Smooth muscle cell (in vitro differentiated cells): ENCODE measurements at regions not wholly inside any gene's neighbourhood (a gene's known extent, or its start where the extent isn't known, plus 50 kb on each side); places are given as distances from the start of the nearest gene placed in this dataset.

Source experiments
- DNase-seq: peaks from one replicate; lab custom pipeline; 2025; ENCODE audit not compliant: unreplicated experiment; lab: John Stamatoyannopoulos, UW
- H2AFZ ChIP-seq: fragments of 200-600 bp; sonication (generic); 2 replicates; pipeline ENCODE4 v1.6.0; 2016; ENCODE audit warnings: antibody characterized with exemption, low read depth, mild to moderate bottlenecking
- H3F3A ChIP-seq: fragments of 200-600 bp; sonication (generic); 2 replicates; pipeline ENCODE4 v1.6.0; 2017; ENCODE audit warnings: antibody characterized with exemption, low read depth
- H3K27ac ChIP-seq: fragments of 200-600 bp; sonication (generic); 2 replicates; pipeline ENCODE4 v1.5.1; 2016; ENCODE audit warnings: low read depth, mild to moderate bottlenecking
- H3K27me3 ChIP-seq: fragments of 200-600 bp; sonication (generic); 2 replicates; pipeline ENCODE4 v1.6.1; 2016; ENCODE audit warnings: low read depth, mild to moderate bottlenecking
- H3K36me3 ChIP-seq: fragments of 200-600 bp; sonication (generic); 2 replicates; pipeline ENCODE4 v1.5.1; 2016; ENCODE audit warnings: low read depth
- H3K4me1 ChIP-seq: fragments of 200-600 bp; sonication (generic); 2 replicates; pipeline ENCODE4 v1.5.1; 2016; ENCODE audit warnings: low read depth
- H3K4me2 ChIP-seq: fragments of 200-600 bp; sonication (generic); 2 replicates; pipeline ENCODE4 v1.6.0; 2016; ENCODE audit warnings: mild to moderate bottlenecking
- H3K4me3 ChIP-seq: fragments of 200-600 bp; sonication (generic); 2 replicates; pipeline ENCODE4 v1.5.1; 2016; ENCODE audit warnings: mild to moderate bottlenecking
- H3K79me2 ChIP-seq: fragments of 200-600 bp; sonication (generic); 2 replicates; pipeline ENCODE4 v1.6.0; 2016; ENCODE audit warnings: low read depth, mild to moderate bottlenecking
- H3K9ac ChIP-seq: fragments of 200-600 bp; sonication (generic); 2 replicates; pipeline ENCODE4 v1.6.0; 2016; ENCODE audit warnings: low read depth
- H3K9me3 ChIP-seq: fragments of 200-600 bp; sonication (generic); replicated peaks from 2 replicates; pipeline ENCODE4 v1.5.1; 2016; ENCODE audit warnings: low read depth
- H4K20me1 ChIP-seq: fragments of 200-600 bp; sonication (generic); 2 replicates; pipeline ENCODE4 v1.6.0; 2016; ENCODE audit warnings: low read depth
- WGBS: methylation state at CpG from one replicate; pipeline ENCODE4 v1.1.7; 2016; ENCODE audit warnings: low lambda C conversion rate; 5-methylcytosine and 5-hydroxymethylcytosine counted together
- TF ChIP-seq, protein P1 (sequence below): fragments of 200-600 bp; sonication (generic); IDR thresholded peaks from 2 replicates; pipeline ENCODE4 v1.5.1; 2017; ENCODE audit warnings: borderline replicate concordance, mild to moderate bottlenecking, antibody characterized with exemption; ENCODE audit not compliant: insufficient read depth, poor library complexity, severe bottlenecking

DNA sequence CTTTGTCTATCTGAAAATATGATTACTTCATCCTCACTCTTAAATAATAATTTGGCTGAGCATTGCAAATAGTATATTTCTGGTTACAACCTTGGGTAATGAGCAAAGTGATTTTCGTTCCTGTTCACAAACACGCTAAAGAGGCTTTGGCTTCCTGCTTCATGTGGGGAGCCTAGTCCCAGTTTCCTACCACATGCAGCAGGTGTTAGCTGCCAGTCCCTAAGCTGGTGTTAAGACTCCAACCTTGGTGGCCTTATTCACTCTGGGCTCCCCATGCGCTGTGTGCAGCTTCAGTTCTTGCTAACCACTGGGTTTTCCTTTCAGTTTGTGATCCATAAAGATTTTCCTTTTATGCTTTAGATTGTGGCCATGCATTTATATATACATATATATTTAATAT lies 56.7 kb upstream of the BARHL2 start:
- H3F3A ChIP-seq = no peaks in the 10 kb centered on the region
- H3K4me3 ChIP-seq = no peak overlapping the region
- H3K9me3 ChIP-seq = no peaks in the 10 kb centered on the region
- H3K9ac ChIP-seq = no peak overlapping the region
- no peaks in the 10 kb centered on the region for H4K20me1 ChIP-seq
- no peak overlapping the region for H2AFZ ChIP-seq
- no peak overlapping the region for H3K4me2 ChIP-seq
- H3K79me2 ChIP-seq = no peaks in the 10 kb centered on the region
- no peaks in the 10 kb centered on the region for H3K4me1 ChIP-seq
- TF ChIP-seq, protein P1, sequence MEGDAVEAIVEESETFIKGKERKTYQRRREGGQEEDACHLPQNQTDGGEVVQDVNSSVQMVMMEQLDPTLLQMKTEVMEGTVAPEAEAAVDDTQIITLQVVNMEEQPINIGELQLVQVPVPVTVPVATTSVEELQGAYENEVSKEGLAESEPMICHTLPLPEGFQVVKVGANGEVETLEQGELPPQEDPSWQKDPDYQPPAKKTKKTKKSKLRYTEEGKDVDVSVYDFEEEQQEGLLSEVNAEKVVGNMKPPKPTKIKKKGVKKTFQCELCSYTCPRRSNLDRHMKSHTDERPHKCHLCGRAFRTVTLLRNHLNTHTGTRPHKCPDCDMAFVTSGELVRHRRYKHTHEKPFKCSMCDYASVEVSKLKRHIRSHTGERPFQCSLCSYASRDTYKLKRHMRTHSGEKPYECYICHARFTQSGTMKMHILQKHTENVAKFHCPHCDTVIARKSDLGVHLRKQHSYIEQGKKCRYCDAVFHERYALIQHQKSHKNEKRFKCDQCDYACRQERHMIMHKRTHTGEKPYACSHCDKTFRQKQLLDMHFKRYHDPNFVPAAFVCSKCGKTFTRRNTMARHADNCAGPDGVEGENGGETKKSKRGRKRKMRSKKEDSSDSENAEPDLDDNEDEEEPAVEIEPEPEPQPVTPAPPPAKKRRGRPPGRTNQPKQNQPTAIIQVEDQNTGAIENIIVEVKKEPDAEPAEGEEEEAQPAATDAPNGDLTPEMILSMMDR = no peak
- DNase-seq = no peak
- no peaks in the 10 kb centered on the region for H3K36me3 ChIP-seq
- 92% methylated on average over 3 of the region's 3 CpGs for WGBS
- no peak overlapping the region for H3K27ac ChIP-seq
- H3K27me3 ChIP-seq = peaks cover 3% of the 10 kb centered on the region

DNA sequence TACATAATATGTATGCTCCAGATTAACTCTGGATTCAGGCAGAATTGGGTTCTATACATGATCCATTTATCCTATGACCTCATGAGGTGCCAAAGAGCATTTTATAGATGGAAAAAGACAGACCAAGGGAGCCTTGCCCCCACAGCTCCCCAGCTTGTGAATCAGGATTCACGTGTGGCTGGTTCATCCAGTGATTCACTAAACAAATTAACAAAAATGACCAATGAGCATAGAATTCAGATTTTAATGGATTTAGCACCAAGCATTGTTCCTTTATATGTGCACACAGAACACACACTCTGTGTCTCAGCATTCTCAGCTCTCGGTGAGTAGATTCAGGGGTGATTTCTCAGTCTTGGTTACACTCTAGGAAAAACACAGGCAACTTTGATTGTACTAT lies 51.7 kb upstream of the BARHL2 start:
- H3K4me1 ChIP-seq = no peaks in the 10 kb centered on the region
- no peaks in the 10 kb centered on the region for H4K20me1 ChIP-seq
- H3K4me3 ChIP-seq = no peak overlapping the region
- TF ChIP-seq, protein P1 = no peak
- no peak overlapping the region for H3K9ac ChIP-seq
- H3K4me2 ChIP-seq = no peak overlapping the region
- H3K36me3 ChIP-seq = no peaks in the 10 kb centered on the region
- H3F3A ChIP-seq = no peaks in the 10 kb centered on the region
- H3K79me2 ChIP-seq = no peaks in the 10 kb centered on the region
- no peak for DNase-seq
- H3K27ac ChIP-seq = no peak overlapping the region
- H3K27me3 ChIP-seq = peaks cover 3% of the 10 kb centered on the region
- 67% methylated on average over 2 of the region's 2 CpGs for WGBS
- H3K9me3 ChIP-seq = no peaks in the 10 kb centered on the region
- no peak overlapping the region for H2AFZ ChIP-seq

DNA sequence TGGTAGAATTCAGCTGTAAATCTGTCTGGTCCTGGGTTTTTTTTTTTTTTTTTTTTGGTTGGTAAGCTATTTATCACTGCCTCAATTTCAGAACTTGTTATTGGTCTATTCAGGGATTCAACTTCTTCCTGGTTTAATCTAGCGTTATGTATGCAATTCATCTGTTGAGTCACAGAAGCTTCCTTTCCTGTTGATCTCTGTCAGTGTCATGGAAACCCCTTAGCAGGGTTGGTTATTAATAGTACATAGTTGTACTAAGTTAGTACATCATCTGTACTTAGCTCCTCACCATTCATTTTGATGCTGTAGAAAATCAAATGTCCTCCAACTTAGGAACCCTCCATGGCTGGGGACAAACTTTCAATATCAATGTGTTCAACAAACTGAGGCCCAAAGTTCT lies 51.0 kb upstream of the BARHL2 start:
- no peak overlapping the region for H3K4me3 ChIP-seq
- H3K27me3 ChIP-seq = peaks cover 3% of the 10 kb centered on the region
- no peak overlapping the region for H3K27ac ChIP-seq
- WGBS = 75% methylated on average over 1 of the region's 1 CpG
- DNase-seq = no peak
- H4K20me1 ChIP-seq = no peaks in the 10 kb centered on the region
- H3K36me3 ChIP-seq = no peaks in the 10 kb centered on the region
- no peaks in the 10 kb centered on the region for H3K9me3 ChIP-seq
- H3K4me2 ChIP-seq = no peak overlapping the region
- no peaks in the 10 kb centered on the region for H3K79me2 ChIP-seq
- no peaks in the 10 kb centered on the region for H3F3A ChIP-seq
- H2AFZ ChIP-seq = no peak overlapping the region
- H3K9ac ChIP-seq = no peak overlapping the region
- H3K4me1 ChIP-seq = no peaks in the 10 kb centered on the region
- TF ChIP-seq, protein P1 = no peak
